ENCODE measurements at regions not wholly inside any gene's neighbourhood (a gene's known extent, or its start where the extent isn't known, plus 50 kb on each side); places are given as distances from the start of the nearest gene placed in this dataset.

DNA sequence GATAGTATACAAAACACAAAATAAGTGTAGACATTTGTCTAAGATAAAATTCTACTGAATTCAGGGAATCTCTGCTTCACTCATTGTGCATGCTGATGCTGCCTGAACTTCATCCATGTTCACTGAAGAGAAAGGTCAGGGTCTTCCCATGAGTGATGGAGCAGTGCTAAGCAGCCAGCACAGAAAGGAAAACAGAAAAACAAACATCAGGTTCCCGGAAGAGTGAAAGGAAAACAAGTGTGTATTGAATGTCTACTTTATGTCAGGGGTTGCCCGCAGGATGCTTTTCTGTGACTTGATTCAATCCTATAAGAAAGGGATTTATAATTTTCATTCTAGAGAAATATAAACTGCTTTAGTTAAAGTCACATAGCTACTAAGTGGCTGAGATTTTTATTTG lies 522.4 kb downstream of the RAB28 start:
- no peak overlapping the region for H3K4me3 Mint-ChIP-seq

DNA sequence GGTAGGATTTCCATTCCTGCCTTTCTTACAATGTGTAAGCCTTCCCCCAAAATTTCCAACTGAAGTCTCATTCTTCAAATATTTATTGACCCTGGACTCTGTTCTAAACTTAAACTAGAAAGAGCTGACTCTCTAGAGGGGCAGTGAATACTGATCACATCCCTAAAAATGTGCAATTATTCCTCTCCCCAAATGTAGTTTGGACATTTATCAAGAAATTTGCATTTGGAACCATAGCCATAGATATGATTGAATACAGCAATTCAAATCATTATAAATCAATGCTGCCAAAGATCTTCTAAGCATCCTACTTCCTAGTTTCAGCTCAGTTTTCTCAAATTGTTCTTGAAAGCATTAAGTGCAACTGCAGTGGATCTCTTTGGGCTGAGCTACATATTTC lies 525.7 kb downstream of the RAB28 start:
- Histone ChIP-seq H4K20me1 (ENCODE audit: control insufficient read depth, insufficient read depth, low read length, poor library complexity, severe bottlenecking) (no peaks in the 10 kb centered on the region), H3K4me1 (ENCODE audit: control insufficient read depth in 2 of 2, insufficient read depth in 2 of 2, low read length in 2 of 2) (no peaks in the 10 kb centered on the region), H3K27me3 (replicated peaks in 1 of 4; ENCODE audit: control extremely low read depth in 1 of 4, control insufficient read depth in 3 of 4, insufficient read depth in 4 of 4, low read length in 3 of 4) (no peaks in the 10 kb centered on the region), H3K27ac (ENCODE audit: low read length in 2 of 2) (no peak overlapping the region), H3K4me2 (replicated peaks; ENCODE audit: low read depth, low read length, poor library complexity, severe bottlenecking) (no peak overlapping the region), H3K36me3 (replicated peaks in 1 of 2; ENCODE audit: control extremely low read depth in 1 of 2, control insufficient read depth in 1 of 2, extremely low read depth in 1 of 2, insufficient read depth in 2 of 2, low read length in 1 of 2) (no peaks in the 10 kb centered on the region), H3K9me3 (ENCODE audit: control extremely low read depth in 1 of 3, control insufficient read depth in 2 of 3, insufficient read depth in 1 of 3, low read length in 2 of 3) (no peaks in the 10 kb centered on the region), H3K79me2 (ENCODE audit: control insufficient read depth, insufficient read depth, low read length) (no peaks in the 10 kb centered on the region), H3K9ac (ENCODE audit: low read length) (no peak overlapping the region), H2AFZ (ENCODE audit: insufficient read depth, low read depth, low read length, poor library complexity, severe bottlenecking) (no peak overlapping the region), H3K4me3 (ENCODE audit: control extremely low read depth in 1 of 5, extremely low read depth in 1 of 5, insufficient read depth in 1 of 5, low read depth in 2 of 5, low read length in 4 of 5) (no peak overlapping the region)
- ChIA-PET CTCF (no interaction called here), POLR2A (no interaction called here)
- no peak for TF ChIP-seq EZH2 (IDR thresholded peaks at IDR 0.05; ENCODE audit: borderline replicate concordance, insufficient read depth, low read depth, low read length, poor library complexity, severe bottlenecking)
- TF ChIP-seq, protein P1, sequence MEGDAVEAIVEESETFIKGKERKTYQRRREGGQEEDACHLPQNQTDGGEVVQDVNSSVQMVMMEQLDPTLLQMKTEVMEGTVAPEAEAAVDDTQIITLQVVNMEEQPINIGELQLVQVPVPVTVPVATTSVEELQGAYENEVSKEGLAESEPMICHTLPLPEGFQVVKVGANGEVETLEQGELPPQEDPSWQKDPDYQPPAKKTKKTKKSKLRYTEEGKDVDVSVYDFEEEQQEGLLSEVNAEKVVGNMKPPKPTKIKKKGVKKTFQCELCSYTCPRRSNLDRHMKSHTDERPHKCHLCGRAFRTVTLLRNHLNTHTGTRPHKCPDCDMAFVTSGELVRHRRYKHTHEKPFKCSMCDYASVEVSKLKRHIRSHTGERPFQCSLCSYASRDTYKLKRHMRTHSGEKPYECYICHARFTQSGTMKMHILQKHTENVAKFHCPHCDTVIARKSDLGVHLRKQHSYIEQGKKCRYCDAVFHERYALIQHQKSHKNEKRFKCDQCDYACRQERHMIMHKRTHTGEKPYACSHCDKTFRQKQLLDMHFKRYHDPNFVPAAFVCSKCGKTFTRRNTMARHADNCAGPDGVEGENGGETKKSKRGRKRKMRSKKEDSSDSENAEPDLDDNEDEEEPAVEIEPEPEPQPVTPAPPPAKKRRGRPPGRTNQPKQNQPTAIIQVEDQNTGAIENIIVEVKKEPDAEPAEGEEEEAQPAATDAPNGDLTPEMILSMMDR (IDR thresholded peaks at IDR 0.05) = no peak
- Mint-ChIP-seq H3K27ac (no peak overlapping the region), H3K27me3 (no peaks in the 10 kb centered on the region), H3K9me3 (ENCODE audit: insufficient read depth) (no peaks in the 10 kb centered on the region), H3K4me1 (no peaks in the 10 kb centered on the region), H3K4me3 (no peak overlapping the region)
- intact Hi-C loops (cut with micrococcal nuclease) = no loop called here
- DNase-seq (no peak), ATAC-seq (ENCODE audit: low read depth) (no peak)

More for the DNA sequence above, 522.4 kb downstream of the RAB28 start:
- Mint-ChIP-seq H3K4me1 (no peaks in the 10 kb centered on the region), H3K27ac (no peak overlapping the region), H3K27me3 (no peaks in the 10 kb centered on the region), H3K9me3 (ENCODE audit: insufficient read depth) (no peaks in the 10 kb centered on the region)
- intact Hi-C loops (cut with micrococcal nuclease) = no loop called here
- no peak overlapping the region for H2AFZ ChIP-seq (ENCODE audit: insufficient read depth, low read depth, low read length, poor library complexity, severe bottlenecking)
- H3K9ac ChIP-seq (ENCODE audit: low read length) = no peak overlapping the region
- H3K9me3 ChIP-seq (ENCODE audit: control extremely low read depth in 1 of 3, control insufficient read depth in 2 of 3, insufficient read depth in 1 of 3, low read length in 2 of 3) = no peaks in the 10 kb centered on the region
- no peaks in the 10 kb centered on the region for H3K36me3 ChIP-seq (replicated peaks in 1 of 2; ENCODE audit: control extremely low read depth in 1 of 2, control insufficient read depth in 1 of 2, extremely low read depth in 1 of 2, insufficient read depth in 2 of 2, low read length in 1 of 2)
- no peak overlapping the region for H3K4me3 ChIP-seq (ENCODE audit: control extremely low read depth in 1 of 5, extremely low read depth in 1 of 5, insufficient read depth in 1 of 5, low read depth in 2 of 5, low read length in 4 of 5)
- POLR2A ChIA-PET = no interaction called here
- H3K4me1 ChIP-seq (ENCODE audit: control insufficient read depth in 2 of 2, insufficient read depth in 2 of 2, low read length in 2 of 2) = no peaks in the 10 kb centered on the region
- DNase-seq = no peak
- CTCF ChIA-PET = no interaction called here
- no peaks in the 10 kb centered on the region for H4K20me1 ChIP-seq (ENCODE audit: control insufficient read depth, insufficient read depth, low read length, poor library complexity, severe bottlenecking)
- H3K27me3 ChIP-seq (replicated peaks in 1 of 4; ENCODE audit: control extremely low read depth in 1 of 4, control insufficient read depth in 3 of 4, insufficient read depth in 4 of 4, low read length in 3 of 4) = no peaks in the 10 kb centered on the region
- ATAC-seq (ENCODE audit: low read depth) = no peak
- H3K79me2 ChIP-seq (ENCODE audit: control insufficient read depth, insufficient read depth, low read length) = no peaks in the 10 kb centered on the region
- no CpG with 5 or more reads among the region's 2 CpGs for WGBS (ENCODE audit: insufficient coverage)
- no peak overlapping the region for H3K27ac ChIP-seq (ENCODE audit: low read length in 2 of 2)
- TF ChIP-seq, protein P1 (IDR thresholded peaks at IDR 0.05) = no peak
- TF ChIP-seq EZH2 (IDR thresholded peaks at IDR 0.05; ENCODE audit: borderline replicate concordance, insufficient read depth, low read depth, low read length, poor library complexity, severe bottlenecking) = no peak
- no peak overlapping the region for H3K4me2 ChIP-seq (replicated peaks; ENCODE audit: low read depth, low read length, poor library complexity, severe bottlenecking)

Measured in B cell (primary cell).